ENCODE measurements at regions not wholly inside any gene's neighbourhood (a gene's known extent, or its start where the extent isn't known, plus 50 kb on each side); places are given as distances from the start of the nearest gene placed in this dataset.

GRCh38 chr10:120960725-120961124 is 109.6 kb downstream of the WDR11 start:
- H3K27ac Mint-ChIP-seq (ENCODE audit: low read depth): no peak overlapping the region
- no peaks in the 10 kb centered on the region for H3K36me3 Mint-ChIP-seq (ENCODE audit: insufficient read depth)
- no peak for DNase-seq (ENCODE audit: low spot score in 2 of 2)
- no peak for ATAC-seq (replicated peaks; ENCODE audit: extremely low read depth, poor library complexity, severe bottlenecking)
- no peaks in the 10 kb centered on the region for H3K9me3 Mint-ChIP-seq
- H3K4me3 Mint-ChIP-seq: no peak overlapping the region
- no peaks in the 10 kb centered on the region for H3K4me1 Mint-ChIP-seq
- H3K27me3 Mint-ChIP-seq: peaks cover 13% of the 10 kb centered on the region

GRCh38 chr10:120961795-120962755 is 110.9 kb downstream of the WDR11 start:
- Mint-ChIP-seq H3K27ac (ENCODE audit: low read depth) (no peak overlapping the region), H3K4me3 (no peak overlapping the region), H3K36me3 (ENCODE audit: insufficient read depth) (no peaks in the 10 kb centered on the region), H3K4me1 (no peaks in the 10 kb centered on the region), H3K9me3 (no peaks in the 10 kb centered on the region), H3K27me3 (peaks cover 13% of the 10 kb centered on the region)
- ATAC-seq (replicated peaks; ENCODE audit: extremely low read depth, poor library complexity, severe bottlenecking) (no peak), DNase-seq (ENCODE audit: low spot score in 2 of 2) (no peak)

GRCh38 chr10:120962756-120963593 is 111.8 kb downstream of the WDR11 start:
- no peak overlapping the region for H3K4me3 Mint-ChIP-seq
- DNase-seq (ENCODE audit: low spot score in 2 of 2) (no peak), ATAC-seq (replicated peaks; ENCODE audit: extremely low read depth, poor library complexity, severe bottlenecking) (no peak)
- H3K27me3 Mint-ChIP-seq: peaks cover 22% of the 10 kb centered on the region
- H3K4me1 Mint-ChIP-seq: no peaks in the 10 kb centered on the region
- H3K9me3 Mint-ChIP-seq: no peaks in the 10 kb centered on the region
- H3K36me3 Mint-ChIP-seq (ENCODE audit: insufficient read depth): no peaks in the 10 kb centered on the region
- no peak overlapping the region for H3K27ac Mint-ChIP-seq (ENCODE audit: low read depth)

- no peaks in the 10 kb centered on the region for H3K4me1 Mint-ChIP-seq
Measured at GRCh38 chr10:120963594-120964220, 112.5 kb downstream of the WDR11 start.

GRCh38 chr10:120966657-120967045 is 115.5 kb downstream of the WDR11 start:
- Mint-ChIP-seq H3K36me3 (ENCODE audit: insufficient read depth) (no peaks in the 10 kb centered on the region), H3K27ac (ENCODE audit: low read depth) (no peak overlapping the region), H3K4me1 (no peaks in the 10 kb centered on the region), H3K4me3 (no peak overlapping the region), H3K27me3 (peaks cover 45% of the 10 kb centered on the region), H3K9me3 (peaks cover 6% of the 10 kb centered on the region)
- ATAC-seq (replicated peaks; ENCODE audit: extremely low read depth, poor library complexity, severe bottlenecking): no peak
- DNase-seq (ENCODE audit: low spot score in 2 of 2): no peak

More at GRCh38 chr10:120963594-120964220, 112.5 kb downstream of the WDR11 start:
- Mint-ChIP-seq H3K27me3 (peaks cover 29% of the 10 kb centered on the region), H3K4me3 (no peak overlapping the region), H3K9me3 (no peaks in the 10 kb centered on the region), H3K36me3 (ENCODE audit: insufficient read depth) (no peaks in the 10 kb centered on the region), H3K27ac (ENCODE audit: low read depth) (no peak overlapping the region)
- no peak for DNase-seq (ENCODE audit: low spot score in 2 of 2)
- no peak for ATAC-seq (replicated peaks; ENCODE audit: extremely low read depth, poor library complexity, severe bottlenecking)

- DNase-seq (ENCODE audit: low spot score in 2 of 2): no peak
- H3K27me3 Mint-ChIP-seq: peaks cover 47% of the 10 kb centered on the region
Measured at GRCh38 chr10:120969219-120969645, 118.1 kb downstream of the WDR11 start.

GRCh38 chr10:120970595-120971529 is 119.7 kb downstream of the WDR11 start:
- ATAC-seq (replicated peaks; ENCODE audit: extremely low read depth, poor library complexity, severe bottlenecking): no peak
- H3K36me3 Mint-ChIP-seq (ENCODE audit: insufficient read depth): no peaks in the 10 kb centered on the region
- H3K9me3 Mint-ChIP-seq: peaks cover 6% of the 10 kb centered on the region
- H3K4me1 Mint-ChIP-seq: no peaks in the 10 kb centered on the region
- peaks cover 63% of the 10 kb centered on the region for H3K27me3 Mint-ChIP-seq
- no peak for DNase-seq (ENCODE audit: low spot score in 2 of 2)
- H3K27ac Mint-ChIP-seq (ENCODE audit: low read depth): no peak overlapping the region
- no peak overlapping the region for H3K4me3 Mint-ChIP-seq

More at GRCh38 chr10:120969219-120969645, 118.1 kb downstream of the WDR11 start:
- Mint-ChIP-seq H3K27ac (ENCODE audit: low read depth) (no peak overlapping the region), H3K4me1 (no peaks in the 10 kb centered on the region), H3K9me3 (peaks cover 6% of the 10 kb centered on the region), H3K36me3 (ENCODE audit: insufficient read depth) (no peaks in the 10 kb centered on the region), H3K4me3 (no peak overlapping the region)
- no peak for ATAC-seq (replicated peaks; ENCODE audit: extremely low read depth, poor library complexity, severe bottlenecking)

GRCh38 chr10:120971671-120972070 is 120.5 kb downstream of the WDR11 start:
- ATAC-seq (replicated peaks; ENCODE audit: extremely low read depth, poor library complexity, severe bottlenecking) (no peak), DNase-seq (ENCODE audit: low spot score in 2 of 2) (no peak)
- Mint-ChIP-seq H3K27me3 (peaks cover 71% of the 10 kb centered on the region), H3K4me3 (no peak overlapping the region), H3K27ac (ENCODE audit: low read depth) (no peak overlapping the region), H3K36me3 (ENCODE audit: insufficient read depth) (no peaks in the 10 kb centered on the region), H3K4me1 (no peaks in the 10 kb centered on the region), H3K9me3 (peaks cover 6% of the 10 kb centered on the region)

- H3K4me3 Mint-ChIP-seq: no peak overlapping the region
- DNase-seq (ENCODE audit: low spot score in 2 of 2) (no peak), ATAC-seq (replicated peaks; ENCODE audit: extremely low read depth, poor library complexity, severe bottlenecking) (no peak)
- peaks cover 6% of the 10 kb centered on the region for H3K9me3 Mint-ChIP-seq
- no peaks in the 10 kb centered on the region for H3K4me1 Mint-ChIP-seq
- H3K36me3 Mint-ChIP-seq (ENCODE audit: insufficient read depth): no peaks in the 10 kb centered on the region
- peaks cover 74% of the 10 kb centered on the region for H3K27me3 Mint-ChIP-seq
- no peak overlapping the region for H3K27ac Mint-ChIP-seq (ENCODE audit: low read depth)
Measured at GRCh38 chr10:120972259-120972658, 121.1 kb downstream of the WDR11 start.

GRCh38 chr10:120975072-120975867 is 124.1 kb downstream of the WDR11 start:
- Mint-ChIP-seq H3K9me3 (no peaks in the 10 kb centered on the region), H3K27ac (ENCODE audit: low read depth) (no peak overlapping the region), H3K4me1 (peaks cover 5% of the 10 kb centered on the region), H3K36me3 (ENCODE audit: insufficient read depth) (no peaks in the 10 kb centered on the region), H3K4me3 (no peak overlapping the region), H3K27me3 (peaks cover 62% of the 10 kb centered on the region)
- ATAC-seq (replicated peaks; ENCODE audit: extremely low read depth, poor library complexity, severe bottlenecking) (no peak), DNase-seq (ENCODE audit: low spot score in 2 of 2) (no peak)

GRCh38 chr10:120975868-120976225 is 124.7 kb downstream of the WDR11 start:
- Mint-ChIP-seq H3K36me3 (ENCODE audit: insufficient read depth) (no peaks in the 10 kb centered on the region), H3K27me3 (peaks cover 68% of the 10 kb centered on the region), H3K4me1 (peaks cover 5% of the 10 kb centered on the region), H3K9me3 (no peaks in the 10 kb centered on the region), H3K4me3 (no peak overlapping the region), H3K27ac (ENCODE audit: low read depth) (no peak overlapping the region)
- no peak for ATAC-seq (replicated peaks; ENCODE audit: extremely low read depth, poor library complexity, severe bottlenecking)
- DNase-seq (ENCODE audit: low spot score in 2 of 2): no peak

Data from central memory CD8-positive, alpha-beta T cell (primary cell).